SU-DHL-6 (cell line): ENCODE measurements at regions not wholly inside any gene's neighbourhood (a gene's known extent, or its start where the extent isn't known, plus 50 kb on each side); places are given as distances from the start of the nearest gene placed in this dataset.

Source experiments
- H2AFZ ChIP-seq: fragments of 200-600 bp; sonication (generic); 2 replicates; pipeline ENCODE4 v1.6.1; 2014; ENCODE audit warnings: low read depth, mild to moderate bottlenecking, moderate library complexity, mixed read lengths, antibody characterized with exemption, low read length; ENCODE audit not compliant: severe bottlenecking
- H3F3A ChIP-seq: fragments of 200-600 bp; shearing (Covaris generic); 2 replicates; pipeline ENCODE4 v1.6.0; 2016; ENCODE audit warnings: antibody characterized with exemption, mild to moderate bottlenecking; ENCODE audit not compliant: insufficient read depth
- H3K27ac ChIP-seq: fragments of 200-600 bp; sonication (generic); 2 replicates; pipeline ENCODE4 v1.5.1; 2016; ENCODE audit warnings: low read depth, mild to moderate bottlenecking, low read length, moderate library complexity, mixed read lengths
- H3K27me3 ChIP-seq: fragments of 200-600 bp; sonication (generic), shearing (Covaris generic); 2 replicates; pipeline ENCODE4 v1.6.0; 2014; ENCODE audit warnings: mild to moderate bottlenecking, low read length
- H3K36me3 ChIP-seq: fragments of 200-600 bp; sonication (generic); 2 replicates; pipeline ENCODE4 v1.6.1; 2014; ENCODE audit warnings: mild to moderate bottlenecking, low read length, mixed read lengths
- H3K4me2 ChIP-seq: fragments of 300-600, 200-600 bp; shearing (Covaris generic), sonication (generic); 2 replicates; pipeline ENCODE4 v1.6.0; 2014; ENCODE audit warnings: low read length, low read depth, mild to moderate bottlenecking; ENCODE audit not compliant: poor library complexity, severe bottlenecking
- H3K4me3 ChIP-seq: fragments of 200-600 bp; sonication (generic); 2 replicates; pipeline ENCODE4 v1.5.1; 2014; ENCODE audit warnings: antibody characterized with exemption, low read length, mild to moderate bottlenecking, mixed read lengths; ENCODE audit not compliant: insufficient read depth, poor library complexity, severe bottlenecking
- H3K79me2 ChIP-seq: fragments of 200-600 bp; sonication (generic); 2 replicates; pipeline ENCODE4 v1.6.1; 2014; ENCODE audit warnings: mild to moderate bottlenecking, low read length, moderate library complexity; ENCODE audit not compliant: insufficient read depth
- H3K9ac ChIP-seq: fragments of 200-600 bp; sonication (generic); 2 replicates; pipeline ENCODE4 v1.7.0; 2014; ENCODE audit warnings: mild to moderate bottlenecking, low read length
- H3K9me2 ChIP-seq: fragments of 200-600 bp; sonication (generic); replicated peaks from 2 replicates; pipeline ENCODE4 v1.6.1; 2014; ENCODE audit warnings: low read length; ENCODE audit not compliant: insufficient read depth
- H3K9me3 ChIP-seq: fragments of 200-600 bp; sonication (generic); 2 replicates; pipeline ENCODE4 v1.6.1; 2014; ENCODE audit warnings: low read length, mixed read lengths; ENCODE audit not compliant: insufficient read depth
- H4K20me1 ChIP-seq: fragments of 200-600 bp; sonication (generic); 2 replicates; pipeline ENCODE4 v1.6.1; 2014; ENCODE audit warnings: low read depth, mild to moderate bottlenecking, antibody characterized with exemption, low read length, moderate library complexity, mixed read lengths
- CTCF ChIP-seq: fragments of 200-600 bp; sonication (generic); IDR thresholded peaks from one replicate; pipeline ENCODE4 v1.5.1; 2017; ENCODE audit warnings: antibody characterized with exemption, mild to moderate bottlenecking, low read length, moderate library complexity; ENCODE audit not compliant: insufficient read depth, poor library complexity, severe bottlenecking
- EZH2phosphoT487 ChIP-seq: fragments of 200-600 bp; sonication (generic), shearing (Covaris generic); conservative IDR thresholded peaks from 2 replicates; pipeline ENCODE4 v1.6.1; 2018; ENCODE audit warnings: mild to moderate bottlenecking, antibody characterized with exemption, low read length, moderate library complexity, mixed read lengths

GRCh38 chr6:98998103-98998502 is 50.4 kb upstream of the FBXL4 start:
- Histone ChIP-seq H3K27me3 (no peaks in the 10 kb centered on the region), H3K4me2 (no peak overlapping the region), H4K20me1 (no peaks in the 10 kb centered on the region), H3K9me2 (no peaks in the 10 kb centered on the region), H3K4me3 (no peak overlapping the region), H3K9ac (no peak overlapping the region), H3K27ac (no peak overlapping the region), H3F3A (no peaks in the 10 kb centered on the region), H3K36me3 (no peaks in the 10 kb centered on the region), H2AFZ (no peak overlapping the region), H3K79me2 (no peaks in the 10 kb centered on the region), H3K9me3 (no peaks in the 10 kb centered on the region)
- TF ChIP-seq EZH2phosphoT487: no peak
- no peak for TF ChIP-seq CTCF
